ENCODE measurements at regions not wholly inside any gene's neighbourhood (a gene's known extent, or its start where the extent isn't known, plus 50 kb on each side); places are given as distances from the start of the nearest gene placed in this dataset.

- no peak for TF ChIP-seq EZH2phosphoT487 (IDR thresholded peaks at IDR 0.05; ENCODE audit: borderline replicate concordance, low read length)
- TF ChIP-seq CTCF (IDR thresholded peaks at IDR 0.05; ENCODE audit: low read depth, low read length, poor library complexity, severe bottlenecking): no peak
Measured at GRCh38 chr11:96967616-96968015, 577.8 kb downstream of the JRKL start.
